IMR-90 (cell line): ENCODE measurements at regions not wholly inside any gene's neighbourhood (a gene's known extent, or its start where the extent isn't known, plus 50 kb on each side); places are given as distances from the start of the nearest gene placed in this dataset.

ENCODE experiments used
- ATAC-seq: fragments of 200-7000 bp; cut with Tn5 transposase; 2 replicates; pipeline ENCODE4 v1.9.1; 2020; ENCODE audit warnings: low read depth, mild to moderate bottlenecking, moderate library complexity
- BruUV-seq: library from RNA; stranded (reverse); fragments of 400-500 nt; replicated peaks from 2 replicates; lab custom pipeline; 2021; lab: Mats Ljungman, UMichigan
- CTCF ChIA-PET: fragments of 300-600 bp; formaldehyde crosslinking; extraction: SDS; loops from one replicate; lab custom pipeline; 2021; ENCODE audit warnings: antibody characterized with exemption; lab: Yijun Ruan, JAX
- POLR2A ChIA-PET: fragments of 300-600 bp; sonication (Branson Sonifier 250); formaldehyde crosslinking; loops from one replicate; lab custom pipeline; 2022; ENCODE audit warnings: antibody characterized with exemption; ENCODE audit not compliant: unreplicated experiment; lab: Charles Lee
- DNase-seq: peaks from one replicate; pipeline ENCODE4 v3.0.0; 2013
- H2AFZ ChIP-seq: replicated peaks from 2 replicates; pipeline ENCODE3; 2013; ENCODE audit warnings: low read length, mild to moderate bottlenecking; ENCODE audit not compliant: poor library complexity
- H2AK5ac ChIP-seq: 2 replicates; pipeline ENCODE4 v1.6.1; 2013; ENCODE audit warnings: low read depth, low read length, inconsistent platforms
- H2AK9ac ChIP-seq: replicated peaks from 2 replicates; pipeline ENCODE3; 2013; ENCODE audit warnings: mild to moderate bottlenecking, low read depth, low read length, moderate library complexity; ENCODE audit not compliant: poor library complexity
- H2BK120ac ChIP-seq: 2 replicates; pipeline ENCODE4 v1.6.1; 2013; ENCODE audit warnings: low read depth, low read length, inconsistent platforms
- H2BK15ac ChIP-seq: 3 replicates; pipeline ENCODE4 v1.6.1; 2013; ENCODE audit warnings: low read depth, low read length, inconsistent platforms
- H2BK20ac ChIP-seq: 2 replicates; pipeline ENCODE4 v1.6.1; 2013; ENCODE audit warnings: low read depth, mild to moderate bottlenecking, inconsistent platforms, low read length, moderate library complexity
- H2BK5ac ChIP-seq: 2 replicates; pipeline ENCODE4 v1.6.1; 2013; ENCODE audit warnings: mild to moderate bottlenecking, low read depth, low read length, inconsistent platforms; ENCODE audit not compliant: poor library complexity, severe bottlenecking
- H3K14ac ChIP-seq: replicated peaks from 2 replicates; pipeline ENCODE4 v1.6.1; 2013; ENCODE audit warnings: low read depth, low read length, inconsistent platforms
- H3K18ac ChIP-seq: 2 replicates; pipeline ENCODE4 v1.6.1; 2013; ENCODE audit warnings: low read depth, low read length, control low read depth
- H3K23ac ChIP-seq: 2 replicates; pipeline ENCODE4 v1.6.1; 2013; ENCODE audit warnings: low read depth, low read length, inconsistent platforms
- H3K27ac ChIP-seq: 2 replicates; pipeline ENCODE4 v1.5.1; 2013; ENCODE audit warnings: mild to moderate bottlenecking, control low read depth, low read length; ENCODE audit not compliant: insufficient read depth
- H3K27me3 ChIP-seq: 2 replicates; pipeline ENCODE4 v1.6.1; 2013; ENCODE audit warnings: low read length; ENCODE audit not compliant: control insufficient read depth, insufficient read depth
- H3K36me3 ChIP-seq: 2 replicates; pipeline ENCODE4 v1.6.1; 2013; ENCODE audit warnings: low read length, mixed read lengths; ENCODE audit not compliant: control insufficient read depth, insufficient read depth
- H3K4ac ChIP-seq: 2 replicates; pipeline ENCODE4 v1.6.1; 2013; ENCODE audit warnings: low read depth, low read length, inconsistent platforms
- H3K4me1 ChIP-seq: 2 replicates; pipeline ENCODE4 v1.6.1; 2013; ENCODE audit warnings: low read length, mixed read lengths; ENCODE audit not compliant: control insufficient read depth, insufficient read depth
- H3K4me2 ChIP-seq: 2 replicates; pipeline ENCODE4 v1.6.1; 2013; ENCODE audit warnings: low read depth, mild to moderate bottlenecking, control low read depth, low read length, moderate library complexity
- H3K4me3 ChIP-seq: 2 replicates; pipeline ENCODE4 v1.5.1; 2013; ENCODE audit warnings: low read depth, mild to moderate bottlenecking, control low read depth, low read length, moderate library complexity; ENCODE audit not compliant: insufficient read depth
- H3K56ac ChIP-seq: 2 replicates; pipeline ENCODE4 v1.6.1; 2013; ENCODE audit warnings: low read length, inconsistent platforms; ENCODE audit not compliant: insufficient read depth; ENCODE audit errors: extremely low read depth
- H3K79me1 ChIP-seq, 2 experiments: 2 replicates each; pipeline ENCODE4 v1.6.1; 2013; ENCODE audit warnings: low read length in 2 of 2, inconsistent platforms in 1 of 2, low read depth in 1 of 2
- H3K9ac ChIP-seq: 2 replicates; pipeline ENCODE4 v1.6.1; 2013; ENCODE audit warnings: low read depth, low read length, control low read depth
- H3K9me1 ChIP-seq: 2 replicates; pipeline ENCODE4 v1.6.1; 2013; ENCODE audit warnings: low read length, inconsistent platforms; ENCODE audit not compliant: insufficient read depth
- H3K9me3 ChIP-seq: 2 replicates; pipeline ENCODE4 v1.6.1; 2013; ENCODE audit warnings: low read length; ENCODE audit not compliant: control insufficient read depth, insufficient read depth
- H4K20me1 ChIP-seq: 2 replicates; pipeline ENCODE4 v1.6.1; 2013; ENCODE audit warnings: low read length, inconsistent platforms; ENCODE audit not compliant: insufficient read depth
- H4K5ac ChIP-seq: 2 replicates; pipeline ENCODE4 v1.6.1; 2013; ENCODE audit warnings: mild to moderate bottlenecking, low read depth, low read length, control low read depth
- H4K8ac ChIP-seq, 2 experiments: 2 replicates each; pipeline ENCODE4 v1.6.1; 2013; ENCODE audit warnings: low read depth in 2 of 2, low read length in 2 of 2, control low read depth in 1 of 2, inconsistent platforms in 1 of 2
- H4K91ac ChIP-seq: 2 replicates; pipeline ENCODE4 v1.6.1; 2013; ENCODE audit warnings: low read depth, low read length, inconsistent platforms; ENCODE audit not compliant: insufficient read depth
- FOS ChIP-seq: fragments of 150-350 bp; IDR thresholded peaks from 2 replicates; pipeline ENCODE4 v1.6.1; 2016; ENCODE audit warnings: low read depth, low read length
- MAFK ChIP-seq: IDR thresholded peaks from 2 replicates; pipeline ENCODE4 v1.6.1; 2012; ENCODE audit warnings: low read depth, low read length, improper control_type of control experiment
- MAZ ChIP-seq: IDR thresholded peaks from 2 replicates; pipeline ENCODE4 v1.6.1; 2012; ENCODE audit warnings: low read depth, mild to moderate bottlenecking, low read length, improper control_type of control experiment, moderate library complexity, borderline replicate concordance
- MXI1 ChIP-seq: IDR thresholded peaks from 2 replicates; pipeline ENCODE4 v1.6.1; 2012; ENCODE audit warnings: low read depth, mild to moderate bottlenecking, low read length, moderate library complexity, borderline replicate concordance
- POLR2A ChIP-seq: IDR thresholded peaks from 2 replicates; pipeline ENCODE4 v1.6.1; 2012; ENCODE audit warnings: mild to moderate bottlenecking, low read depth, low read length
- SMC3 ChIP-seq: fragments of 150-350 bp; IDR thresholded peaks from 2 replicates; pipeline ENCODE4 v1.6.1; 2016; ENCODE audit warnings: low read depth, mild to moderate bottlenecking, antibody characterized with exemption, low read length, moderate library complexity
- WGBS, 2 experiments: methylation state at CpG; one replicate each; pipeline versions ENCODE4 v1.1.5 to v1.1.7; 2013; ENCODE audit warnings: missing lambda C conversion rate in 2 of 2; ENCODE audit not compliant: insufficient read length in 1 of 2; ENCODE audit errors: extremely low coverage in 2 of 2; 5-methylcytosine and 5-hydroxymethylcytosine counted together
- dilution Hi-C: fragments of 300-500 bp; cut with HindIII; formaldehyde crosslinking; loops from one replicate; pipeline ENCODE4 v1.14.3; 2018; ENCODE audit warnings: low sequenced_read_pairs; ENCODE audit not compliant: unreplicated experiment
- in situ Hi-C: fragments of 300-500 bp; cut with MboI; formaldehyde crosslinking; loops from 3 replicates; pipeline ENCODE4 v1.14.3; 2019; ENCODE audit warnings: low sequenced_read_pairs, inconsistent platforms, mixed read lengths
- intact Hi-C: fragments of 100-400 bp; cut with micrococcal nuclease; formaldehyde crosslinking; loops from 2 replicates; pipeline ENCODE4 v1.10.0; 2022

- no peaks in the 10 kb centered on the region for H3K79me1 ChIP-seq
- dilution Hi-C loops (no loop called here), in situ Hi-C loops (no loop called here), intact Hi-C loops (no loop called here)
- ChIA-PET POLR2A (no interaction called here), CTCF (no interaction called here)
- no peaks in the 10 kb centered on the region for H4K20me1 ChIP-seq
- no peak overlapping the region for H3K27ac ChIP-seq
- no peak overlapping the region for H3K4ac ChIP-seq
- H3K9me3 ChIP-seq: peaks cover 18% of the 10 kb centered on the region
- no peak overlapping the region for H2AK9ac ChIP-seq
- H2AFZ ChIP-seq: no peak overlapping the region
- no peak overlapping the region for H4K8ac ChIP-seq
- ATAC-seq (no peak), DNase-seq (no peak)
- H3K23ac ChIP-seq: no peak overlapping the region
- no peaks in the 10 kb centered on the region for H3K27me3 ChIP-seq
- 0 out of 2 replicates have a peak, but pooled peaks cover 3% of the 10 kb centered on the region for H3K9me1 ChIP-seq
- no peak overlapping the region for H3K4me3 ChIP-seq
- H3K4me1 ChIP-seq: peaks cover 6% of the 10 kb centered on the region
- H2BK120ac ChIP-seq: no peak overlapping the region; the same call in 1 of the 2 replicates
- no peak overlapping the region for H4K91ac ChIP-seq
- H3K14ac ChIP-seq: no peak overlapping the region
- WGBS, 2 experiments: no CpG with 5 or more reads among the region's 1 CpG
- no peak overlapping the region for H2BK20ac ChIP-seq
- BruUV-seq: no TSS peak
- no peak overlapping the region for H2BK5ac ChIP-seq
- H3K56ac ChIP-seq: no peak overlapping the region
- no peak overlapping the region for H2AK5ac ChIP-seq
- no peak overlapping the region; the same call in 1 of the 3 replicates for H2BK15ac ChIP-seq
- H4K5ac ChIP-seq: no peak overlapping the region
- no peak overlapping the region for H3K18ac ChIP-seq
- H3K9ac ChIP-seq: no peak overlapping the region
- no peak for TF ChIP-seq MAFK
- no peak for TF ChIP-seq POLR2A
- no peak for TF ChIP-seq MAZ
- no peak for TF ChIP-seq SMC3
- TF ChIP-seq FOS: no peak
- TF ChIP-seq MXI1: no peak
- H3K4me2 ChIP-seq: no peak overlapping the region
- no peaks in the 10 kb centered on the region for H3K36me3 ChIP-seq
These were observed 232.5 kb downstream of the RAB11FIP4 start for GRCh38 chr17:31623990-31624389.
